ENCODE measurements at regions not wholly inside any gene's neighbourhood (a gene's known extent, or its start where the extent isn't known, plus 50 kb on each side); places are given as distances from the start of the nearest gene placed in this dataset.

DNA sequence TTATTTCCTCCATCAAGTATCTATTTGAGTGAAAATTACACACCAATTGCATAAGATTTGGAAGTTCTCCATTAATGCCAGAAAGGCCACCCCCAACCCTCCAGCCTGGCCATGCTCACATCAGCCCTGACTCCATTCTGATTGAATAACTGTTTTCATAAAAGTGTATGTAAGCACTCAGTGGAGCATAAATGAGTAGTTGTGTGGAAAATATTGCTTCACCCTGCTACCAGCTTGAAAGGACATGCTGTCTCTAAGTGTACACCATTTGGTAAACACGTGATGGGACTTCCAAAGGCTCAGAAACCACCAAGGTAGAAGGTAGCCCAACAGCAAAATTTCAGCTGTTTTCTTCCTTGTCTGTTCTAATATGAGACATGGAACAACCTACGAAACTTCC is 393.8 kb downstream of the ZNF385D start:
- DNase-seq: no peak

GRCh38 chr3:21356402-21356801 is 394.6 kb downstream of the ZNF385D start:
- DNase-seq: no peak

GRCh38 chr3:21345382-21345976 is 405.5 kb downstream of the ZNF385D start:
- DNase-seq: no peak

DNA sequence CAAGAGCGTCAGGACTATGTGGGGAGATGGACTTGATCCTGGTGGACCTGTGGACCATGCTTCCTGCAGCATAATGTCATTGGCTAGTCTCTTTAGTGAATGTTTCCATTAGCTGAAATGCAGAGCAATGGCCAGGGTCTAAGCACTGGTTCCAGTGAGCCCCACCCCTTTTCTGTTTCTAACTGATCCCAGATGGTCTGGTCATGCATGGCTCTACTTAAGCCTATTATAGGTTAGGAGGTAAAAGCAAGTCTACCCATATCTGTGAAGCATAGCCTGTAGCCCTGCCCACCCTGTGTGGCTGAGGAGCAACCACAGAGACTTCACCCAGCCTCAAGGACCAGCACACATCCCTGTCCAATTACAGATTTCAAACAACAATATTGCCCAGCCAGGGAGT is 419.2 kb downstream of the ZNF385D start:
- no peak for DNase-seq

DNA sequence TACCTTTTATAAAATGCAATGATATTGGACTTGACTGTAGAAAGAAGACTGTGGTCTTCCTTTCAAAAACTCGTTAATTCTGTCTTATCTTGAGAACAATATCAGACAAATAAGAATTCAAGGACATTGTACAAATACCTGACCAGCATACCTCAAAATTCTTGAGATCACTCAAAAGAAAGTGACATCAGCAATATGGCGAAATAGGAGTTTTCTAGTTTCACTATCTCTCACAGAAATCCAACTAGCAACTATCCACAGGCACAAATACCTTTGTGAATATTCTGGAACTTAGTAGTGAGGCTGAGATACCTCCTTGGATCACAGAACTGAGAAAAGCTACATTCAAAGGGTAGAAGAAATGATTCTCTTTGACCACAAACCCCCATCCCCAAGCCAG is 419.7 kb downstream of the ZNF385D start:
- no peak for DNase-seq

DNA sequence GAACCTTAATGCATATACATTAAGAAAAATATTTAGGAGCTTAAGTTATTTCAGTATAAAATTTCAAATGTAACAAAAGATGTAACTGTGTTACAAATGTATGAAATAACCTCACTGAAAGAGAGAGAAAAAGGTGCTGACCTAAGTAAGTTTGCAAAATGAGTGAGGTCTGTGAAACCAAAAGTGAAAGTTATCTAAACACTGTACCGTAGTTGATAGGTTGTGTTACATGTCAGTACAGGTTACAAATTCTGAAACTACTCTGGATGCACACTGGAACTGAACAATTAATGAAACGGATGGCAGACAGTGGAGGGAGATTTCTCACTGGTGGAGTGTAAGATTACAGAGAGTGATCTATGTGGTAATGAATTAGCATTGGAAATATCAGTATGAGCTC is 420.7 kb downstream of the ZNF385D start:
- no peak for DNase-seq

DNA sequence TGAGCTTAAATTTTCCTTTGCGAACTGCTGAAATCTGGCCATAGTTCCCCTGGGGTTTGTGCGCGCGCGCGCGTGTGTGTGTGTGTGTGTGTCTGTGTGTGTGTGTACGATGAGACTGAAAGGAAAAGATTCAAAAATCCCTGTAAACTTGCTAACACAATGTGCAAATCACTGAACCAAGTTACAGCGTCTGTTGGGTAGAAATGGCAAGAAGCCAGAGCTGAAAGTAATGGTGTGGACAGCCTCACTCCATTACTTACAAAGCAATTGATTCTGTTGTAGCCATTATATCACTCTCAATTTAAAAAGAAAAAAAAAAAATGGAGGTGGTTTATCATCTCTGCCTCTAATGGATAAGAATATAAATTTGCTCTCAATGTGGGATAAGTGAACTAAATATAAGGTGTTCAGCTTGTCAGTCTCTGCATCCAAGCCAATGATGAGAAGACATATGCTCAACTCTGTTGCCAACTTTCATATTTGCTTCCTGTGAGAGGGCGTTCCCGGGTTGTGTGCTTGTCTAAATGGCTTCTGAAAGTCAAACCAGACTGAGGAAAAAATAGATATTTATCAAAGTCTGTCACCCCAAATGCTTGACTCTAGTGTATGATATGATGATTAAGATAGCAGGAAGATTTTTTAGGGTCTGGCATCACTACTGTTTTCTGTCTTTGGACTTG is 422.2 kb downstream of the ZNF385D start:
- no peak for DNase-seq

GRCh38 chr3:21326704-21327475 is 424.1 kb downstream of the ZNF385D start:
- DNase-seq: no peak

DNA sequence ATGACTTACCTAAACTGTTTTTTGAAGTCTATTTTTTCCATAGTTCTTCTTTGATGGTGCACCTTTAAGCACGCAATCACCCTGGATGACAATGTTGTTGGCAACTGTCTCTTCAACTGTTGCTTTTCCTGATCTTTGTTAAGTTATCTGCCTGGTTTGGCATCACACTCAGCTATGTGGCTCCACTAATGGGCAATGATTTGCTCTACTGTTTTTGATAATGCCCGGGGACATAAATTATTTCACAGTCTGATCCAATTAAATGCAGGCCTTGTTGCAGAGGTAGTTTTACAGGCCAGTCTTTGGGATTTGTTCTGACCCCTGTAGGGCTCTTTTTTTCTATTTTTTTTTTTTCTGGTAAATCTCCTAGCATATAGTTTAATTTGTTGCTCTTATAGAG is 436.3 kb downstream of the ZNF385D start:
- no peak for DNase-seq

DNA sequence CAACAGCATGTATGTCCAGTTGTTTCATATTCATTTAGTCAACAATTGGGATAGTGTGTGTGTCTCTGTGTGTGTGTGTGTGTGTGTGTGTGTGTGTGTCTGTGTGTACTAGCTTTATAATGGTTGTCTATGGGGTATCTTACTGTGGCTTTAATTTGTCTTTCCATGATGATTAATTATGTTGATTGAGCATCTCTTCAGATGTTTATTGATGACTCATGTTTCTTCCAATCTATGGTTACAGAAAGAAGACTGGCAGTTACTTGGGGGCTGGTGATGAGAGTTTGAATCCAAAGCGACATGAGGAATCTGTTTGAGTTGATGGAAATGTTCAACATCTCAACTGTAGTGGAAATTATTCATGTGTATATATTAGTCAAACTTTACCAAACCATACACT is 440.1 kb downstream of the ZNF385D start:
- DNase-seq: no peak

- no peak for DNase-seq
These were observed 440.8 kb downstream of the ZNF385D start for GRCh38 chr3:21310161-21310560.

DNA sequence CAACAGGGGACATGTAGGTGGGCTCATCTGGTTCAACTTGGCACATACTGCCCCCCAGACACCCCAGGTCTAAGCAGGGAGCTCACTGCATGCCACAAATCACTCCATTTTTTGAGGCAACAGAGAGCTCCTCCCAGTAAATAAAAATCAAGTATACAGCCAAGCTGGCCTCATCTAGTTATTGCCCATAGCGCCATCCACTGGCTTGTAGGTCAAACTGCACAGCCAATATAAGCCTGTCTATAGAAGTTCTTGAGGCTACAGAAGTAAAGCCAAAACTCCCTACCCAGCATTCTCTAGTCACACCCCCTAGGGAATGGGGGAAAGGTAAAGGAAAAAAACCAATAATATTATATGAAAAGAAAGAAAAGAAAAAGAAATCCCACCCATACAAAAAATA is 453.7 kb downstream of the ZNF385D start:
- DNase-seq: no peak

DNA sequence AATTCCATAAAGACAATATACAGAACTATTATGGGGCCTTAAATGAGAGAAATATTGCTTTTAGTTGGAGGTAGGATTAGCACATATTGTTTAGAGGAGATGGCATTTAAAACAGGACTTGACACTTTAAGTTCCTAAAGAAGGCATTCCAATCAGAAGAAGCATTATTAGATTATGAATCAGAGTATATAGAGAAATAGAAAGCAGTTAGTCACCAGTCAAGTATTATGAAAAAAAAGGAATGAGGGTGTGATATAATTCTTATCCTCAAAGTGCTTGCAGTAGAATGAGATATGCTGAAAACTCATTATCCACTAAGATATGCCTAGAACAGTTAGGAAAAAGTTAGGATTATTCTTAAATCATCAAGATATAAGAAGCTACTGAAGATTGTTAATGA is 456.2 kb downstream of the ZNF385D start:
- DNase-seq: no peak

DNA sequence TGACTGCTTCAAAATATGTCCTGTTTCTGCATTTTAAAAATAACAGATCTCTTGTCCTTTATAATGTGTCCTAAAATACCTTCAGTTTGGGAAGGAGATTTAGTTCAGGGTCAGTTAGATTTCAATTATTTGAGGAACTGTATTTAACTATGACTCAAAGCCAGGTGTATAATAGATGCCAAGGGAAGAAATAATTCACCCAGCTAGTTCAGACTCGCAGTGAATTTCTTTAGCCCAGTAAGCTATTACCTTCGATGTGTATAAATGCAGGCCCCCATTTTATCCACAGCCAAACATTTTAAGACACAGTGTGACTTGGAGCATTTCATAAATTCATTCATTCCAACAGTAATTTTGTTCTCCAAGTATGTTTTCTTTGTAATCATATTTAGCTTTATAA is 458.0 kb downstream of the ZNF385D start:
- DNase-seq: no peak

- no peak for DNase-seq
These were observed 460.5 kb downstream of the ZNF385D start for GRCh38 chr3:21290557-21290956.

DNA sequence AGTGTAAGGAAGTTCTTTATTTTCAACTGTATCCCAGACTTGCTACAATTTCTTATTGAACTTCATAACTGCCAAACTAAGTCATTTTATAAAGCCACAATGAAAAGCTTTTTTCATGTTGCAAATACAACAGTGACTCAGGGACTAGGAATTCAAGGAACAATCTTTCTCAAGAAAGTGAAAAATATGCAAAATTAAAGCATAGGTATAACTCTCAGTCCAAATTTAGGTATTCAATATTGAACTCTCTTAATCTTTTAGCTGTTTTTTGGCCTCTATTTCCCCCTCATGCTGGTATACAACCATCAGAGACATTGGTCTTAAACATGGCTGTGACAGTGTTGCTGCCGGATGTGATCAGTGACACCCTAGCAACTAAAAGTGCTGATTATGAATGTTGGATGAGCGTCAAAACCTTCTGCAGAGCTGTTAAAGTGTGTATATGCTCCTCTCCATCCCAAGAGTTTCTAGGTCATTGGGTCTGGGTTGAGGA is 476.9 kb downstream of the ZNF385D start:
- no peak for DNase-seq

- DNase-seq: no peak
These were observed 477.6 kb downstream of the ZNF385D start for GRCh38 chr3:21273259-21274025.

GRCh38 chr3:21271606-21272016 is 479.4 kb downstream of the ZNF385D start:
- DNase-seq: no peak

DNA sequence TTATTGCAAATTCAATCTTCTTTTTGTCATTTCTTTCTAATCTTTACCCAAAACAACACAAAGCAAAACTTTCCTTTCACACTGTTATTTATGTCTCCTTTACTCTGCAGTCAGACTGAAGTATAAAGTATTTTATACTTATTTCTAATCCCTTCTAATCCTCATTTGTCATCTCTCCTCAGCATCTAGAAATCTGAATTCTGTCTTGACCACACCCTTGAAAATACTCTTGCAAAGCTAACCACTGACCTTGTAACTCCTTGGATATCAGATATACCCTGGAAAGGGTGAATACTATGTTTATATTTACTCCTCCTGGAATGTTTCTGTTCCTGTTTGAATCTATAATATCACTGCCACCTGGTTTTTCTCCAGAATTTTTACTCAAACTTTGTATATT is 481.1 kb downstream of the ZNF385D start:
- no peak for DNase-seq

DNA sequence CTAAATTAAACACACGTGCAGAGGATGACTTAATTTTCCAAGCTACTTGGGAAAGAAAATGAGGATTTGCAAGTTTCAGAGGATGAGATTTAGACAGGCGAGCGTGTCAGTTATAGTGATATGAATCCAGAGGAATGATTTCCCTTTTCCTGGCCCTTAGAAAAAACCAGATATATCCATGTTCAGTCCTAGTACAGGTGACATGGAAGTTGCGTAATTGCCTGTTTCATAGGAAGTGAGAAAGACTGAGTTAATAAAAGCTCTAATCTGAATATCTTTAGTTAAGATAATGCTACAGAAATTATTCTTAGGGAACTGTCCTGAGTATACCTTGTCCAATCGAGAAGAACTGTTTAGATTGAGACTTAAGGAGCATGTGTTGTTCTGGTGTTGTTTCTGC is 490.5 kb downstream of the ZNF385D start:
- no peak for DNase-seq

DNA sequence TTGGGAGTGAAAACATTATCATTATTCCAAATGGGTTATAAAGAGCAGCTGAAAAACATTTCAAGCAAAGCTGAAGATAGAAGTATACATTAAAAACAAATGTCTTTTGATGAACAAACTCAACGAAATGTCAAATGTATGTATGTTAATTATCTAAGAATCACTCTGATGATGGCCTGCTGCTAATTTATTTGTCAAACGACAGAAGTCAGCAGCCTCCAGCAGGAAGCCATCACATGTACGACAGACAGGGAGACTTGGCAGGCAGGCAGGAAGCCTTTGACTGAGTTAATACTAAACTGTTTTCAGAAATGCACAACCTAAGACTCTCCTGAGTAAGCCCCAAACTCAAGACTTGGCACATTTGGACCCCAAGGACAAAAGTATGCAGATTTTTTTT is 491.1 kb downstream of the ZNF385D start:
- DNase-seq: no peak

- no peak for DNase-seq
These were observed 494.1 kb downstream of the ZNF385D start for GRCh38 chr3:21256932-21257331.

DNA sequence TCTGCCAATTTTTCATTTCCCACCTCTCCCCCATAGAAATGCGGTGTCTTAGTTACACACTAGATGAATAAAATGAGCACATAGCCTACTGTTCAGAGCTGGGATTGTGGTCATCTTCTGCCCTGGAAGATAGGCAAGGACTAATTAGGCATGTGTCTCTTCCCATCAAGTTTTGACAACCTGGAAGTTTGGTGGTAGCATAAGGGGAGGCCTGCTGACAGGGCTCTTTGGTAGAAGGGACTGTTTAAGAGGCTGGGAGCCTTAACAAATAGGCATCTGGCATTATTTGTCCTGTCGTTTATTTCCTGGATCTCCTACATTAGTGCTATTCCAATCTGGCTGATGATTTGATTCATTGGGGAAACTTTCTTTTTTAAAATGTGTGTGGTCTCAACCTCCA is 512.3 kb downstream of the ZNF385D start:
- no peak for DNase-seq
